Caco-2 (cell line): ENCODE measurements at regions not wholly inside any gene's neighbourhood (a gene's known extent, or its start where the extent isn't known, plus 50 kb on each side); places are given as distances from the start of the nearest gene placed in this dataset.

Experiments used
- BruUV-seq: library from RNA; stranded (reverse); fragments of 400-500 nt; replicated peaks from 2 replicates; lab custom pipeline; 2021; lab: Mats Ljungman, UMichigan
- CTCF ChIA-PET: fragments of 300-600 bp; sonication (Branson Sonifier 250); formaldehyde crosslinking; loops from one replicate; lab custom pipeline; 2022; ENCODE audit warnings: antibody characterized with exemption; lab: Charles Lee
- POLR2A ChIA-PET: fragments of 300-600 bp; sonication (Branson Sonifier 250); formaldehyde crosslinking; loops from one replicate; lab custom pipeline; 2022; ENCODE audit warnings: antibody characterized with exemption; lab: Charles Lee
- DNase-seq, 2 experiments: peaks; one replicate each; pipeline versions ENCODE4 v3.0.0 to v3.0.0-alpha.2; 2020 to 2022
- H3K27me3 ChIP-seq: replicated peaks from 2 replicates; pipeline ENCODE4 v1.6.0; 2011; ENCODE audit warnings: low read length; ENCODE audit not compliant: control insufficient read depth, insufficient read depth
- H3K36me3 ChIP-seq: 2 replicates; pipeline ENCODE4 v1.5.1; 2011; ENCODE audit warnings: low read length; ENCODE audit not compliant: control insufficient read depth, insufficient read depth
- H3K4me1 ChIP-seq: fragments of 250-450 bp; sonication (Bioruptor Pico); 2 replicates; pipeline ENCODE4 v1.5.1; 2020; ENCODE audit warnings: mild to moderate bottlenecking
- H3K4me3 ChIP-seq: 2 replicates; pipeline ENCODE4 v1.5.1; 2011; ENCODE audit warnings: low read depth, mild to moderate bottlenecking, control low read depth, low read length
- H3K9me3 ChIP-seq: fragments of 250-450 bp; sonication (Bioruptor Pico); 2 replicates; pipeline ENCODE4 v1.5.1; 2020; ENCODE audit warnings: mild to moderate bottlenecking, moderate library complexity
- H3K27ac Mint-ChIP-seq: one replicate; pipeline ENCODE4 v1.8.0; 2022; ENCODE audit warnings: mixed read lengths; ENCODE audit not compliant: unreplicated experiment
- H3K27me3 Mint-ChIP-seq: one replicate; pipeline ENCODE4 v1.8.0; 2022; ENCODE audit warnings: mixed read lengths; ENCODE audit not compliant: insufficient read depth, unreplicated experiment
- H3K36me3 Mint-ChIP-seq: one replicate; pipeline ENCODE4 v1.8.0; 2022; ENCODE audit warnings: mild to moderate bottlenecking, mixed read lengths; ENCODE audit not compliant: insufficient read depth, unreplicated experiment
- H3K4me1 Mint-ChIP-seq: one replicate; pipeline ENCODE4 v1.8.0; 2022; ENCODE audit warnings: low read depth, mixed read lengths; ENCODE audit not compliant: unreplicated experiment
- H3K4me3 Mint-ChIP-seq: one replicate; pipeline ENCODE4 v1.8.0; 2022; ENCODE audit warnings: mild to moderate bottlenecking, moderate library complexity, mixed read lengths; ENCODE audit not compliant: unreplicated experiment
- H3K9me3 Mint-ChIP-seq: one replicate; pipeline ENCODE4 v1.8.0; 2022; ENCODE audit warnings: mixed read lengths; ENCODE audit not compliant: unreplicated experiment
- CTCF ChIP-seq, 2 experiments: fragments of 200-600 bp in 1 of 2; IDR thresholded peaks; 1 replicate in 1 of 2; 2 replicates in 1 of 2; pipeline versions ENCODE4 v1.5.1 to v1.8.0; 2011 to 2022; ENCODE audit warnings: antibody characterized with exemption in 1 of 2, control low read depth in 1 of 2, inconsistent platforms in 1 of 2, low read depth in 1 of 2, low read length in 1 of 2, mild to moderate bottlenecking in 1 of 2, moderate library complexity in 1 of 2; ENCODE audit not compliant: insufficient read depth in 1 of 2, severe bottlenecking in 1 of 2, unreplicated experiment in 1 of 2
- intact Hi-C: fragments of 100-400 bp; cut with micrococcal nuclease; formaldehyde crosslinking; loops from one replicate; pipeline ENCODE4 v1.10.0; 2022; ENCODE audit not compliant: unreplicated experiment

GRCh38 chr6:43871933-43872332 lies 101.9 kb downstream of the VEGFA start:
- no peak overlapping the region for H3K4me3 Mint-ChIP-seq
- no peak for TF ChIP-seq CTCF (IDR thresholded peaks at IDR 0.05; ENCODE audit: insufficient read depth in 1 of 2, low read depth in 1 of 2, low read length in 1 of 2, severe bottlenecking in 1 of 2, unreplicated experiment in 1 of 2)
- Histone ChIP-seq H3K36me3 (no peaks in the 10 kb centered on the region), H3K27me3 (no peaks in the 10 kb centered on the region), H3K4me1 (peaks cover 14% of the 10 kb centered on the region), H3K4me3 (no peak overlapping the region), H3K9me3 (no peaks in the 10 kb centered on the region)
- intact Hi-C loops = no loop called here
- BruUV-seq = no TSS peak
- no peak for DNase-seq
- CTCF ChIA-PET = no interaction called here
- no peaks in the 10 kb centered on the region for H3K9me3 Mint-ChIP-seq
- H3K27me3 Mint-ChIP-seq = no peaks in the 10 kb centered on the region
- POLR2A ChIA-PET = no interaction called here
- H3K4me1 Mint-ChIP-seq = peaks cover 18% of the 10 kb centered on the region
- no peak overlapping the region for H3K27ac Mint-ChIP-seq
- H3K36me3 Mint-ChIP-seq = no peaks in the 10 kb centered on the region

GRCh38 chr6:43871284-43871683 lies 101.3 kb downstream of the VEGFA start:
- no peak for TF ChIP-seq CTCF (IDR thresholded peaks at IDR 0.05; ENCODE audit: insufficient read depth in 1 of 2, low read depth in 1 of 2, low read length in 1 of 2, severe bottlenecking in 1 of 2, unreplicated experiment in 1 of 2)
- H3K36me3 ChIP-seq = no peaks in the 10 kb centered on the region
- H3K4me1 ChIP-seq = peaks cover 14% of the 10 kb centered on the region
- Mint-ChIP-seq H3K4me3 (no peak overlapping the region), H3K36me3 (no peaks in the 10 kb centered on the region), H3K4me1 (peaks cover 18% of the 10 kb centered on the region), H3K27me3 (no peaks in the 10 kb centered on the region), H3K9me3 (no peaks in the 10 kb centered on the region), H3K27ac (no peak overlapping the region)
- no peaks in the 10 kb centered on the region for H3K27me3 ChIP-seq
- H3K4me3 ChIP-seq = no peak overlapping the region
- ChIA-PET CTCF (no interaction called here), POLR2A (no interaction called here)
- H3K9me3 ChIP-seq = no peaks in the 10 kb centered on the region
- DNase-seq = no peak
- no TSS peak for BruUV-seq
- intact Hi-C loops = no loop called here

- Mint-ChIP-seq H3K36me3 (no peaks in the 10 kb centered on the region), H3K27me3 (no peaks in the 10 kb centered on the region)
These were observed 100.7 kb downstream of the VEGFA start for GRCh38 chr6:43870660-43871061.

More at GRCh38 chr6:43870660-43871061, 100.7 kb downstream of the VEGFA start:
- no peak overlapping the region for H3K4me3 ChIP-seq
- TF ChIP-seq CTCF (IDR thresholded peaks at IDR 0.05; ENCODE audit: insufficient read depth in 1 of 2, low read depth in 1 of 2, low read length in 1 of 2, severe bottlenecking in 1 of 2, unreplicated experiment in 1 of 2) = no peak
- no TSS peak for BruUV-seq
- DNase-seq = no peak
- no peaks in the 10 kb centered on the region for H3K27me3 ChIP-seq
- ChIA-PET CTCF (no interaction called here), POLR2A (no interaction called here)
- no peaks in the 10 kb centered on the region for H3K36me3 ChIP-seq
- Mint-ChIP-seq H3K27ac (no peak overlapping the region), H3K9me3 (no peaks in the 10 kb centered on the region), H3K4me3 (no peak overlapping the region), H3K4me1 (peaks cover 18% of the 10 kb centered on the region)
- H3K4me1 ChIP-seq = peaks cover 14% of the 10 kb centered on the region
- intact Hi-C loops = no loop called here
- no peaks in the 10 kb centered on the region for H3K9me3 ChIP-seq
